HUES48 (cell line): ENCODE measurements at regions not wholly inside any gene's neighbourhood (a gene's known extent, or its start where the extent isn't known, plus 50 kb on each side); places are given as distances from the start of the nearest gene placed in this dataset.
"Not testable (repeated sequence)": the region's sequence is repeated elsewhere in the genome, so short reads cannot be mapped to it uniquely, and the experiment has no call there.

ENCODE experiments used
- H3K27ac ChIP-seq: one replicate; pipeline ENCODE4 v1.7.0; 2013; ENCODE audit warnings: low read depth, low read length, inconsistent platforms
- H3K27me3 ChIP-seq: 2 replicates; pipeline ENCODE4 v1.6.1; 2013; ENCODE audit warnings: mild to moderate bottlenecking, low read length; ENCODE audit not compliant: control insufficient read depth, insufficient read depth
- H3K36me3 ChIP-seq: 2 replicates; pipeline ENCODE4 v1.6.1; 2013; ENCODE audit warnings: low read length; ENCODE audit not compliant: control insufficient read depth, insufficient read depth
- H3K4me1 ChIP-seq: 2 replicates; pipeline ENCODE4 v1.6.1; 2013; ENCODE audit warnings: mild to moderate bottlenecking, low read length; ENCODE audit not compliant: control insufficient read depth, insufficient read depth
- H3K4me3 ChIP-seq: 2 replicates; pipeline ENCODE4 v1.5.1; 2013; ENCODE audit warnings: mild to moderate bottlenecking, low read depth, low read length
- H3K9ac ChIP-seq: 2 replicates; pipeline ENCODE4 v1.6.1; 2013; ENCODE audit warnings: mild to moderate bottlenecking, low read depth, low read length, moderate library complexity
- H3K9me3 ChIP-seq: 2 replicates; pipeline ENCODE4 v1.6.1; 2013; ENCODE audit warnings: low read length; ENCODE audit not compliant: control insufficient read depth, insufficient read depth

DNA sequence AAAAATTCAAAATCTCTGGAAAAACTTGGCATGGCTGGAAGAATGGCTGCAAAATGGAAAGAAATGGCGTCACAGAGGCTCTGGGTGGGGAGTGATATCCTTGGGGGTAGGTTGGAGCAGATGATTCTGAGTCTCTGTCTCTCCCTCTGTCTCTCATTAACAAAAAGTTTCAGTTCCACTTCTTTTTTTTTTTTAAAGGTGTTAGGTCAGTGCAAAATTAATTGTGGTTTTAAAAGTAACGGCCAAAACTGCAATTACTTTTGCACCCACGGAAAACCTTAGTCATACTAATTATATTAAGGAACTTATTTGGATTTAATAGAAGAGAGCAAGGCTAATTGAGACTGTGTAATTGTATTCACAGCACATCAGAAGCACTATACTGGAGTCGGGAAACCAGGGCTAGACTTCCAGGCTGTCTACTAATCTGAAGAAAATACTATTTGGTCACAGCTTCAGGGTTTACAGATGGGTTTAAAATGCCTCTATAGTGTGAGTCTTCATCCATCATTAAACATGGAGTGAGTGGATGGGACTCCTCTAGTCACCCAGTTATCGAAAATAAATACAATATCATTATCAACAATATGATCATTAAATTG lies 289.1 kb upstream of the PLD5 start:
- Histone ChIP-seq H3K4me3 (no peak overlapping the region), H3K9me3 (no peaks in the 10 kb centered on the region), H3K27me3 (no peaks in the 10 kb centered on the region), H3K27ac (no peak overlapping the region), H3K9ac (no peak overlapping the region), H3K4me1 (no peaks in the 10 kb centered on the region), H3K36me3 (no peaks in the 10 kb centered on the region)

DNA sequence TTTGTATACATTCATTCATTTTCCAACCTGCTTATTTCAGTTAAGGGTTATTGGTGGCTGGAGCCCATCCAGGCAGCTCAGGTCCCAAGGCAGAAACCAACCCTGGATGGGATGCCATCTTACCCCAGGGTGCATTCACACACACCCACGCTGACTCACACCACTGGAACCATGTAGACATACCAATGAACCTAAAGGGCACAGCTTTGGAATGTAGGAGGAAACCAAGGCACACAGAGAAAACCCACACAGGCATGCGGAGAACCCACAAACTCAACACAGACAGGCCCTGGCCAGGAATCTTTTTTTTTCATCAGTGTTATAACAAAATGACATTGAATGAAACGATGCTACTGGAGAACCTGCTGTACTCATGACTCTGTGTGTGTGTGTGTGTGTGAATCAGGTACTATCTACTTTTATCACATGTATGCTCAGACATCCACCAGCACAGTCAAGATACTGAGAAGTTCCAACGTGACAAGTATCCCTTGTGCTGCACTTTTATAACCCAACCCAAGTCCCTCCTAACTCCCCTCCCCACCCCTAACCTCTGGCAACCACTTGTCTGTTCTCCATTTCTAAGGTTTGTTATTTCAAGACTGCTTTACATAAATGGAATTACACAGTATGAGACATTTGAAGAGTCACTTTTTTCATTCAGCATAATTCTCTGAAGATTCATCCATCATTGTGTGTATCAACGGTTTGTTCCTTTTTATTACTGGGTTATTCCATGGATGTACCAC lies 286.8 kb upstream of the PLD5 start:
- Histone ChIP-seq H3K9me3 (no peaks in the 10 kb centered on the region), H3K27ac (no peak overlapping the region), H3K4me3 (no peak overlapping the region), H3K4me1 (no peaks in the 10 kb centered on the region), H3K9ac (no peak overlapping the region), H3K27me3 (no peaks in the 10 kb centered on the region), H3K36me3 (no peaks in the 10 kb centered on the region)

DNA sequence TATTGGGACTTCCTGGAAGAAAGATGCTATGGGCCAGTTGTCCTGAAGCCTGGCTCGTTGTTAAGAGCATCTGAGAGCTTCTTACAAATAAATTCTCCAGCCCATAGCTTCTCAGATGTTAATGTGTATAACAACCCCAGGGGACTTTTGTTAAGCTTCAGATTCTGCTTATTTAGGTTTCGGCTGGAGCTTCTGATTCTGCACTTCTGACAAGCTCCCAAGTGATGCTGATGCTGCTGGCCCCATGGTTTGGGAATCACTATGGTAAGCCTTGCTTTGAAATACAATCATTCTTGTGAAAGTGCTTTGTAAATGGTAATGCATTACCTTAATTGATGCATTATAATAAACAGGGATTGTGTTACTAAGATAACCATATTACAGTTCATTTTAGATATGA lies 281.8 kb upstream of the PLD5 start:
- no peak overlapping the region for H3K9ac ChIP-seq
- no peaks in the 10 kb centered on the region for H3K9me3 ChIP-seq
- H3K4me3 ChIP-seq = no peak overlapping the region
- no peaks in the 10 kb centered on the region for H3K36me3 ChIP-seq
- no peaks in the 10 kb centered on the region for H3K4me1 ChIP-seq
- no peaks in the 10 kb centered on the region for H3K27me3 ChIP-seq
- no peak overlapping the region for H3K27ac ChIP-seq

DNA sequence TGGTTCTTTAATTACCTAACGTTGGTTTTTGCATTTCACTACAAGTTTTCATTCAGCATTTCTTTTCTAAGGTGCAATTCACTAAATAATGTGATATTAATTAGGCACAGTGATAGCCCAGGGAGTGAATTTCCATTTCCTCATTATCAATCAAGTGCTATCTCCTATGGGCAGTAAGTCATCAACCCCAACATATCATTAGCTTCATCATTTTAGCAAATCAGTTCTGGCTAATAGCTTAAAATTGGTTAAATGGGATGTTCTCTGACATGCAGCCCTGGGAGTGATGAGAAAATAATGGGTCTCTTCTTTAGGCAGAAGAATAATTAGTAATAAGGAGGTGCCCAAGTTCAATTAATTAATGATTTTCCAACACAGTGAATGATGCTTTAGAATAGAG lies 280.9 kb upstream of the PLD5 start:
- H3K27ac ChIP-seq, H3K36me3 ChIP-seq, H3K9me3 ChIP-seq, H3K4me1 ChIP-seq, H3K27me3 ChIP-seq, H3K4me3 ChIP-seq, H3K9ac ChIP-seq: not testable (repeated sequence)

DNA sequence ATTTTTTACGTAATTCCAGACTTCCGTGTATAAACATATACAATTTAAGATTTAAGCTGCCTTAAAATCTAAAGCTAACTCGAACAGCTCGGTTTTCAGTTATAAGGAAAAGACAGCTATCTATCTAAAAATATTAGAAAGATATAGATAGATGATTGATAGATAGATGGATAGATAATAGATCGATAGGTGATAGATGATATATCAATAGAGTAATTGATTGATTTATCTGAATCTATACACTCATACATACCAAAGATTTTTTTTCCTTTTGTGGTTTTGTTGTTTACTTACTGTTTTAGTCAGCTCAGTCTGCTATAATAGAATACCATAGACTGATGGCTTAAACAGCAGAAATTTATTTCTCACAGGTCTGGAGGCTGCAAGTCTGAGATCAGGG lies 278.5 kb upstream of the PLD5 start:
- H3K9me3 ChIP-seq = no peaks in the 10 kb centered on the region
- no peak overlapping the region for H3K4me3 ChIP-seq
- H3K36me3 ChIP-seq = no peaks in the 10 kb centered on the region
- no peak overlapping the region for H3K27ac ChIP-seq
- no peaks in the 10 kb centered on the region for H3K4me1 ChIP-seq
- no peak overlapping the region for H3K9ac ChIP-seq
- no peaks in the 10 kb centered on the region for H3K27me3 ChIP-seq

DNA sequence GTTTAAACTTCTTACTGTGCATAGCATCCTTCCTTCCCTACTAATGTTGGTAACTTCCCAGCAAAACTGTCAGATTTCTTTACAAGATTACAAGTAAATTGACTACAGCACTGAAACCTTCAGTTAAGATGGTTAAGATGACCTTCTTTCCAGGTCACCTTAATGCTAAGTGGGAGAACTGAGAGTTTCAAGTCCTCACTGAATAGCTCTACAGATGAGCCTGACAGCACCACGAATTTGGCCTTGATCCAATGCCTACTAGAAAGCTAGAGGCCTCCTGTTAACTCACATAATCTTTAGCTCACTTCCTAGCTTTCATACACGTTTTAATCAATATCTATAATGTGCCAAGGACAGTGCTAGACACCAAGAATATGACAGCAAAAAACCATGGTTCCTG lies 276.0 kb upstream of the PLD5 start:
- Histone ChIP-seq H3K36me3 (no peaks in the 10 kb centered on the region), H3K4me3 (no peak overlapping the region), H3K9me3 (no peaks in the 10 kb centered on the region), H3K27me3 (no peaks in the 10 kb centered on the region), H3K4me1 (no peaks in the 10 kb centered on the region), H3K9ac (no peak overlapping the region), H3K27ac (no peak overlapping the region)

DNA sequence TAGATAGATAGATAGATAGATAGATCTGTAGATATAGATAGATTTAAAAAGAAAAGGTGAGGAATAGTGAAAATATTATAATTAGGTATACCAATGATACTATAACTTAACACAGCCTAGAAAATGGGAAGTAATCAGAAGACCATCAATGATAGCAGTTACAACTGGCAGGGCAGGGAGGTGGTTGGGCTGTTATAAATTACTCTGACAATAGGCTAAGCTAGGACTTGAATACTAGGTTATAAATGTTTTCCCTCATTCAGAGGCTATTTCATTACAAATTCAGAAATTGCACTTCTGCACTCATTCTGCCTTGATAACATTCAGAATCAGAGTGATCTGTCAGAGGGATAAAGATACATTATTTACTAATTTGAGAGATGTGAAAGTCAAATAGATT lies 273.4 kb upstream of the PLD5 start:
- Histone ChIP-seq H3K4me3 (no peak overlapping the region), H3K27ac (no peak overlapping the region), H3K27me3 (no peaks in the 10 kb centered on the region), H3K9me3 (no peaks in the 10 kb centered on the region), H3K9ac (no peak overlapping the region), H3K36me3 (no peaks in the 10 kb centered on the region), H3K4me1 (no peaks in the 10 kb centered on the region)

DNA sequence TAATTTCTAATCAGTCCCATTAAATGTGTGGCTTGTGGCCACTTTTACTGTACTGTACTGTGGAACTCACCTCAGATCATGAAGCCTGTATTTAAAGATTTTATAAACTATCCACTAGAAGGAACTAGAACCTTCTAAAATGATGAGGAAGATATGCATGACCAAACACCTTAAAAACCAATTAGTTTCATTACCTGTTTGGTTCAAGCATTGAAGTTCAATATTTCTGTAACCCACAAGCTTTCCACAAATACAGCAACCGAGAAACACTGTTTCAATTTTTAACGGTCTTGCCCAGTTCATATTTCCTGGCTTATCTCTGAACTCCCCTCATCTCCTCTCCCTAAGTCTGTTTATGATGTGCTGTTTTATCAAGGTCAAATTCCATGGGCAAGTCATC lies 264.3 kb upstream of the PLD5 start:
- no peak overlapping the region for H3K27ac ChIP-seq
- no peak overlapping the region for H3K4me3 ChIP-seq
- H3K9me3 ChIP-seq = no peaks in the 10 kb centered on the region
- no peaks in the 10 kb centered on the region for H3K36me3 ChIP-seq
- H3K9ac ChIP-seq = no peak overlapping the region
- H3K4me1 ChIP-seq = no peaks in the 10 kb centered on the region
- H3K27me3 ChIP-seq = no peaks in the 10 kb centered on the region

DNA sequence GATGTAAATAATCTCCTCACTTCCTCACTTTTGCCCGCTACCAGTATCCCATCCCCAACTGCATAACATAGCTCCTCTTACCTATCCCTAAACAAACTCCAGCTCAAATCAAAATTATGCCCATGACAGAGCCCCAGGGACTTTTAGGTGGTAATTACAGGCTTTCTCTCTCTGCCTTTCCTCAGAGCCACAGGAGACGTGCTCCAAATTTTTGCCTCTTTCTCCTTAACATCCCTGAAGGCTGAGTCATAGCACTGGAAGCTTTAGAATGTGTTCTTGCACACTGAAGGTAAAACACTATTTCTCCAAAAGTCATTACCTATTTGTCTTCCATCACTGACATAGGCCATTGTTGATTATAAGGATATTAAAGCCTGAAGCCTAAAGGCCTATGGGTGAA lies 263.5 kb upstream of the PLD5 start:
- Histone ChIP-seq H3K27me3 (no peaks in the 10 kb centered on the region), H3K9me3 (no peaks in the 10 kb centered on the region), H3K27ac (no peak overlapping the region), H3K9ac (no peak overlapping the region), H3K36me3 (no peaks in the 10 kb centered on the region), H3K4me3 (no peak overlapping the region), H3K4me1 (no peaks in the 10 kb centered on the region)

DNA sequence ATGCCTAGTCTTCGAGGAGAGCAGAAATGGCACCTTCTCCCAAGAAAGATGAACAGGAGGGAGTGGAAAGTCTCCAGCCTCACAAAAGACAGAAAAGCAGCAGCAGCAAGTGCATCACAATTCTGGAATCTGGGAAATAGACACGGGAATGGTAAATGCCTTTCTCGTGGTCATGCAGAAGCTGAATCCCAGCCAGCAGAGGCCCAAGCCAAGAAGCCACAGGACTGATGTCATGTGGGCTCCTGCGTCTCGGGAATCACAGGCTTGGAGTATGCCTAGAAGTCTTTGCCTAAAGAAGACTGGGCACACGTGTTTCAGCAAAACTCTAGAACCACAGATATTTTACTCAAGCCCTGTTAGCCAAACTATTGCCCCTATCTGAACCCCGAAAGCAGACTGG lies 260.3 kb upstream of the PLD5 start:
- Histone ChIP-seq H3K4me3 (no peak overlapping the region), H3K4me1 (no peaks in the 10 kb centered on the region), H3K27ac (no peak overlapping the region), H3K9me3 (no peaks in the 10 kb centered on the region), H3K27me3 (no peaks in the 10 kb centered on the region), H3K36me3 (no peaks in the 10 kb centered on the region), H3K9ac (no peak overlapping the region)

DNA sequence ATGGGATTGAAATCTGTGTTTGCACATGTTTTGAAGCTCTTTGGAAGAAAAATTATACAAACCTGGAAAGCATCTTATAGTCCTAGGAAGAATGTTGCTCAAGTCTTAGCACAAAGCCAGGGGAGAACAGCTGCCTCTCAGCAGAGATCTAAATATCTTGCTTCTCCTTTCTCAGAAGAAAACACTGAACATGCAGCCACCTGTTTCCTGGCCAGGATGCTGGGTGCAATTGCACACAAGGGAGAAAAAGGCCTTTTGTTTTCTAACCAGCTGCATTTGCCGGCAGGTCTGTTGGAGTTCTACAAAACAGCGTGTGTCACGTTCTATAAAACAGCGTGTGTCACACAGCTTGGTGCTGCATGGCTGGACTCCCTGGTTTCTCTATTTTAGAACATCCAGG lies 259.6 kb upstream of the PLD5 start:
- no peak overlapping the region for H3K4me3 ChIP-seq
- no peaks in the 10 kb centered on the region for H3K9me3 ChIP-seq
- no peaks in the 10 kb centered on the region for H3K4me1 ChIP-seq
- H3K27ac ChIP-seq = no peak overlapping the region
- H3K9ac ChIP-seq = no peak overlapping the region
- no peaks in the 10 kb centered on the region for H3K27me3 ChIP-seq
- H3K36me3 ChIP-seq = no peaks in the 10 kb centered on the region
